ENCODE measurements at regions not wholly inside any gene's neighbourhood (a gene's known extent, or its start where the extent isn't known, plus 50 kb on each side); places are given as distances from the start of the nearest gene placed in this dataset.

DNA sequence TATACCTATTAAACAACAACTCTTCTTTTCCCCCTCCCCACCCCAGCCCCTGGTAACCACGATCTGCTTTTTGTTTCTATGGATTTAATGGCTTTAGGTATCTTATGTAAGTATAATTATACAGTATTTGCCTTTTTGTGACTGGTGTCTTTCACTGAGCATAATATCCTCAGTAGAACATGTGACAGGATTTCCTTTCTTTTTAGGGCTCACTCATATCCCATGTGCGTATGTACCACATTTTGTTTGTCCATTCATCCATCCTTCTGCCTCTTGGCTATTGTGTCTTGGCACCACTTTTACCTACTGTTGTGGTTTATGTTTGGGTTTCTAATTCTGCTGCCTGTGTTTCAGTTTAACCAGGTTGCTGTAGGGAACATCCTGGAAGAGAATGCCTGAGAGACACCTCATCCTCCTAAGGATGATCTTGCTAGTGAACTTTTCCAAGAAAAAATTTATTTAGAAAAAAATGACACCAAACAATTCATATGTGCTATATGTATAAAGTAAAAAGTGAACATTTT, 77.6 kb upstream of the SESN3 start:
- Histone ChIP-seq H3K4me1 (ENCODE audit: insufficient read depth, low read length) (no peaks in the 10 kb centered on the region), H3K9ac (ENCODE audit: low read depth, low read length) (no peak overlapping the region), H3K36me3 (ENCODE audit: insufficient read depth, low read length) (no peaks in the 10 kb centered on the region), H3K9me3 (ENCODE audit: control insufficient read depth, insufficient read depth, low read length) (no peaks in the 10 kb centered on the region)

DNA sequence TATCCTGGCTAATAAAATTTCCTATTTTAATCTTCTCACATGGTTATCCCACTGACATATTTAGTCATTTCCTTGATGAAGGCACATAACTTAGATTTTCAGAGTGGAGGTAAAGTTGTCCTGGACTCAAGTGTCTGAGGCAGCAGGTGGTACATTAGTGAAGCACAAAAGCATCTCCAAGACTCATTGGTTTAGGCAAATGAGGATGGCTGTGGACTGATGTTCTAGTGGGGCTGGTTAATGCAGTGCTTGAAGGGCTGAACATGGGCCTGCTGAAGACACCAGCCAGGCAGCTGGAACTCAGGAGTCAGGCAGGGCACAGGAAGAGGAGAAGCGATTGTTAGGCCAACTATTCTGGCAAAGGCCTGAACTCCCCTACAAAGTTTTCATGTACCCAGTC, 76.3 kb upstream of the SESN3 start:
- Histone ChIP-seq H3K36me3 (ENCODE audit: insufficient read depth, low read length) (no peaks in the 10 kb centered on the region), H3K9ac (ENCODE audit: low read depth, low read length) (no peak overlapping the region), H3K9me3 (ENCODE audit: control insufficient read depth, insufficient read depth, low read length) (no peaks in the 10 kb centered on the region), H3K4me1 (ENCODE audit: insufficient read depth, low read length) (no peaks in the 10 kb centered on the region; the same call in 1 of the 2 replicates)

DNA sequence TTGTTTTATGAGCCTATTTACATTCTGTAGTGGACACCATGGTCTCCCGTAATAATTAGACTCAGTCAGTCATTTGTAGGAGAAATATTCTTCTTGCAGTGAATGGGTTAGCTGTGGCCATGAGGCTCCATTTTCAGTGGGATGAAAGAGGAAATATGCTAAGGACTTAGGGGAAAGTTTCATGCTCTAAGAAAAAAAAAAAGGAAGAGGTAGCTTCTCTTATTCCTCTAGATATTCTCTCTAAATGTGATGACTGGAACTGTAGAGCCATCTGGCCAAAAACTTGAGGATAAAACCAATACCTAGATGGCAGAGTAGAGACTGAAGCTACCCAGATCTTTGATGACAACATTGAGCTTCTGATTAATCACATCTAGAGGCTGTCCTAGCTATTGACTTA, 75.8 kb upstream of the SESN3 start:
- H3K9me3 ChIP-seq (ENCODE audit: control insufficient read depth, insufficient read depth, low read length), result no peaks in the 10 kb centered on the region
- no peaks in the 10 kb centered on the region; the same call in 1 of the 2 replicates for H3K4me1 ChIP-seq (ENCODE audit: insufficient read depth, low read length)
- no peaks in the 10 kb centered on the region for H3K36me3 ChIP-seq (ENCODE audit: insufficient read depth, low read length)
- no peak overlapping the region for H3K9ac ChIP-seq (ENCODE audit: low read depth, low read length)

DNA sequence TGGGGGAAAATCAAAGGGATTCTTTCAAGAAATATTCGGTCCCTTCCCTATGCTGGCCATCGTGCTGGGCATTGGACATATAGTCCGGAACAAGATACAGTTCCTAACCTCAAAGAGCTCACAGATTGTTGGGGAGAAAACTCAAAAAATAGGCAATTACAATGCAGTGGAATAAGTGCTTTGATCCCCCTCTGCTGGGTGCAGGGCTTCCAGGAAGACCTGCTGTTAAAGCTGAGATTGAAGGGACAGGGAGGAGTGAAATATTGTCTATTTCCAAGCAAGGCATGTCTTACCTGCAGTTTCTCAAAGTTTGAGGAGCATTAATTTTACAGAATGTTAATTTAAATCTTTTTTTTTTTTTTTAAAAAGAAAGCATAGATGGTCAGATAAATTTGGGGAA, 75.1 kb upstream of the SESN3 start:
- no peaks in the 10 kb centered on the region for H3K36me3 ChIP-seq (ENCODE audit: insufficient read depth, low read length)
- no peaks in the 10 kb centered on the region; the same call in 1 of the 2 replicates for H3K4me1 ChIP-seq (ENCODE audit: insufficient read depth, low read length)
- no peak overlapping the region for H3K9ac ChIP-seq (ENCODE audit: low read depth, low read length)
- no peaks in the 10 kb centered on the region for H3K9me3 ChIP-seq (ENCODE audit: control insufficient read depth, insufficient read depth, low read length)

DNA sequence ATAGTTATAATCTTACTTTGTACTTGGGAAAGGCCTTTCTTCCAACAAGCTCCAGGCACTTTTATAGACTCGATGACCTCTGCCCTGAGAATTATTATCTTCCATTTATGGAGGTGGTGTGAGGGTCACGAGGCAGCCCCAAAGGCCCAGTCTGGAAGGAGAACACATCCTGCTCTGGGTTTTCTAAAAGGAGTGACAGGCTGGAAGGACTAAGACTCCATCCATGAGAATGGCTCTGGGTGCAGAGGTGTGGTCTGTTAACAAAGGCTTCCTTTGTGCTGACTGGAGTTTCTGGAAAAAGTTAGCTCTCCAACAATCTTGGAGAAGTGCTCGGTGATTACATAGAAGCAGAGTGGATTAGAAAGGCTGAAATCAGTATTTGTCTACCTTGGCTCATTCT, 74.7 kb upstream of the SESN3 start:
- no peaks in the 10 kb centered on the region for H3K9me3 ChIP-seq (ENCODE audit: control insufficient read depth, insufficient read depth, low read length)
- no peaks in the 10 kb centered on the region for H3K36me3 ChIP-seq (ENCODE audit: insufficient read depth, low read length)
- no peaks in the 10 kb centered on the region; the same call in 1 of the 2 replicates for H3K4me1 ChIP-seq (ENCODE audit: insufficient read depth, low read length)
- no peak overlapping the region for H3K9ac ChIP-seq (ENCODE audit: low read depth, low read length)

DNA sequence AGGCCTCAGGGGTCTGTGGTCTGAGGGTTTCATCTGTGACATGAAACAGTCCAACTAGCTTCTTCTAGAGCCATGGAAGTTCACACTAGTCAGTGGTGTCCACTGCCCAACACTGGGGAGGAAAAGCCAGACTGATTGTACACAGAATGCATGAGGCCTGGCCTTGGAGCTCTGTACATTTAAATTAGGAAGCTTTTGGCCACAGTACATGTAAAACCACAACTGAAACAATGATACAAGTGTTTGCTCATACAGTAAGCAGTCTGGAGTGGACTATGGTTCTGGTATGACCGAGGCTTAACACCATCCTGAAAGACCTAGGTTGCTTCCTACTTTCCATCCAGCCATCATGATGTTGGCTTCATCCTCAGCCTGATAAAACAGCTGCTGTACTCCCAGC, 73.8 kb upstream of the SESN3 start:
- Histone ChIP-seq H3K4me1 (ENCODE audit: insufficient read depth, low read length) (peaks cover 4% of the 10 kb centered on the region), H3K36me3 (ENCODE audit: insufficient read depth, low read length) (no peaks in the 10 kb centered on the region), H3K9me3 (ENCODE audit: control insufficient read depth, insufficient read depth, low read length) (no peaks in the 10 kb centered on the region), H3K9ac (ENCODE audit: low read depth, low read length) (no peak overlapping the region)

DNA sequence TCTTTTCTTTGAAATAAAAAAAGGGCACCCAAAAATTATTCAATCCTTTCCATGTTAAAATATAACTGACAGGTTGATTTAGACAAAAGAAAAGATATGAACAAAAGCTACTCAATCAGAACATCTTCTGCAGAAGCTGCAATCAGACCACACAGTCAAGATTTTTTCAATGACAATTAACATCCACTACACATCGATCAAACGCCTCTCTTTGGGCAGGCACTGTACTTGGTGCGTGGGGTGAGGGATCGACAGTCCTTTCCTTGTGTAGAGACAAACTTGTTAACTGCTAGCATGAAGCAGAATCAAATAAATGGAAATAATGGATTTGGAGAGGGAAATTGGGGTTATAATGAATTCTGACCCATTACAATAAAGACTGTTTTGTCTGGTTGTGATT, 71.2 kb upstream of the SESN3 start:
- peaks cover 16% of the 10 kb centered on the region for H3K4me1 ChIP-seq (ENCODE audit: insufficient read depth, low read length)
- no peaks in the 10 kb centered on the region for H3K36me3 ChIP-seq (ENCODE audit: insufficient read depth, low read length)
- no peak overlapping the region for H3K9ac ChIP-seq (ENCODE audit: low read depth, low read length)
- no peaks in the 10 kb centered on the region for H3K9me3 ChIP-seq (ENCODE audit: control insufficient read depth, insufficient read depth, low read length)

DNA sequence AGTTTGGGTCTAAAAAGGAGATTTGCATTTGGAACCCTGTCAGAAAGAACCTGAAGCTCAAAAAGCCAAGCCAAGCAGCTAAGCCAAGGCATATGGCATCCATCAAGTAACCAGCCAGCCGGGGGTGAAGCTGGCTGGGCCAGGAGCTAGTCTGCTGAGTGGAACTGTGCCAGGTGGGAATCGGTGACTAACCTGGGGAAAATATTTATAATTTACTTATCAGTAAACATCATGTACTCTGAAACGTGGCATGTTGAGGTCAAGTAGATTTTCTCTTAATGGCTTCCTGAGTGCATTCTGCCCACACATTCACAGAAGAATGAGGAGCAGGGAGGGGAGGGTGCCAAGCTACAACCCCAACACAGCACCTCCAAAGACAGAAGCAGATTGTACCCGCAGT, 70.5 kb upstream of the SESN3 start:
- no peaks in the 10 kb centered on the region for H3K36me3 ChIP-seq (ENCODE audit: insufficient read depth, low read length)
- H3K9ac ChIP-seq (ENCODE audit: low read depth, low read length), result no peak overlapping the region
- peaks cover 23% of the 10 kb centered on the region for H3K4me1 ChIP-seq (ENCODE audit: insufficient read depth, low read length)
- no peaks in the 10 kb centered on the region for H3K9me3 ChIP-seq (ENCODE audit: control insufficient read depth, insufficient read depth, low read length)

DNA sequence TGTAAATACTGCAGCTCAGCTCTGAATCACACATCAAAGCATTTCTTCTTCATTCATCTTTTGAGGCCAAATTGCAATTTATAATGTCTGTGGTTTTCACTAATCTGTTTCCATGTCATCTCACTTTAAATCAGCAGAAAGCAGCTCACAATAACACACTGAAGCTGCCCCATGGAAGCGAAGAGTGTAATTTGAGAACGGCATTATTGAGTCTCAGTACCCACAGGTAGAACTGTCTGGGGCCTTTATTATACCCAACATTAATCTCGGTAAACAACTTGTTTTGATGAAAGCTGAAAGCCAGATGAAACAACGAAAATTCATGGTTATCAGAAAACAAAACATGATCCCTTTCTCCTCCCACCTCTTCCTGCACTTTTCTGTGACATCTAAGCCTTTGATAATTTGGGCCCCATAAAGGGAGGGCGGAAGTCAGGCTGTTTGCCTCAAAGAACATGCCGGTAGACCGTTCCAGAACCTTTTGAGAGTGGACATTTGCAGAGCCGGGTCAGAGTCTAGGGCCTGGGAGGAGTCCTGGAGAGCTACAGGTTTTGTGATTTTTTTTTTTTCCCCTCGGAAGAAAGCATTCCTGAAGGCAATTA, 68.2 kb upstream of the SESN3 start:
- Histone ChIP-seq H3K4me1 (ENCODE audit: insufficient read depth, low read length) (peaks cover 29% of the 10 kb centered on the region), H3K36me3 (ENCODE audit: insufficient read depth, low read length) (no peaks in the 10 kb centered on the region), H3K9ac (ENCODE audit: low read depth, low read length) (no peak overlapping the region), H3K9me3 (ENCODE audit: control insufficient read depth, insufficient read depth, low read length) (no peaks in the 10 kb centered on the region)

DNA sequence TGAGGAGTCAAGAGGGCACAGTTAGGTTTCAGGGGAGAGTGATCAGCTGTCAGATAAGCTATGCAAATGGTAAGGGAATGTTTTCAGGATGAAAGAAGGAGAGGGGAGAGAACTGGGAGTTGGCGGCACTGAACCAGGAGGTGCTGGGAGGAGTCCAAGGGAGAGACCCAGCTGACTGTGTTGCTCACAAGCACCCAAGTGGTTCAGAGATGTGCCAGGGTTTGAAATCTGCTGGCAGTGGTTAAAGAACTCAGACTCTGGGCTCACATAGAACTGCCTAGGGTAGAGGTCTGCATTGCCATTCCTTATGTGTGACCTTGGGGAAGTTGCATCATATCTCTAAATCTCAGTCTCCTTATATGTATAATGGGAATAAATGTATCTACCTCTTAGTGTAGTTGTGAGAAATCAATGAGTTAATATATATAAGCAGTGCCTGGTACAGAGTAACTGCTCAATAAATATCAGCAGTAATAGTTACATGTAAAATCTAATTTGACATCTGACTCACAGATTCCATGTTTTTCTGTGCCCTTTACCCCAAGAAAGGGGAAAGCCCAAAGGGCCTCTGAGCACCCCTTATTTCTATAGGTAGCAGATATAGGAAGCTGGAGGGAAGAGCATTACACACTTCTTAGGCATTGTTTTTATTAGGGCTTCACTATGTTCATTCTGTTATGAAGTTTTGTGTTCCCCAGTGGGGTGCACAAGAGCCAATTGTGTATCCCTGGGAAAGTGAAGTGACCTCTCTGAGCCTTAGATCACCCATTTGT, 66.9 kb upstream of the SESN3 start:
- Histone ChIP-seq H3K9ac (ENCODE audit: low read depth, low read length) (no peak overlapping the region), H3K4me1 (ENCODE audit: insufficient read depth, low read length) (peaks cover 31% of the 10 kb centered on the region), H3K9me3 (ENCODE audit: control insufficient read depth, insufficient read depth, low read length) (no peaks in the 10 kb centered on the region), H3K36me3 (ENCODE audit: insufficient read depth, low read length) (no peaks in the 10 kb centered on the region)

DNA sequence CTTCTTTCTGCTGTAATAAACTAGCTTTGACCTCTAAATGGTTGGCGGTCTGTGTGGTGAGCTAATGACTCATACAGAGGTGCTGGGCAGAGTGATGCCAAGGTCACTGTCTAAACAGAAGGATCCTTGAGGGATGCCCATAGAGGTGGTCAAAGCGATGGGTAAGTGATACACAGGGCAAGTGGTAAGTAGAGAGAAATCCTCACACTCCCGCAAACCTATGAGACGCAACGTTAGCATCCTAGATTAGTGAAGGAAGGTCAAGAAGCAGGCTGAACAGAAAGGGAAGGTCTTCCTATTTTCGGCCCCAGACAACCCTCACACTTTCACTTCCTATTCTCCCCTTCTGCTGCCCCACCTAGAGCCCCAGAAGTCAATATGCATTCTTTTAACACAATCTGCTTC, 65.6 kb upstream of the SESN3 start:
- Histone ChIP-seq H3K9me3 (ENCODE audit: control insufficient read depth, insufficient read depth, low read length) (no peaks in the 10 kb centered on the region), H3K4me1 (ENCODE audit: insufficient read depth, low read length) (peaks cover 34% of the 10 kb centered on the region), H3K9ac (ENCODE audit: low read depth, low read length) (no peak overlapping the region), H3K36me3 (ENCODE audit: insufficient read depth, low read length) (no peaks in the 10 kb centered on the region)

DNA sequence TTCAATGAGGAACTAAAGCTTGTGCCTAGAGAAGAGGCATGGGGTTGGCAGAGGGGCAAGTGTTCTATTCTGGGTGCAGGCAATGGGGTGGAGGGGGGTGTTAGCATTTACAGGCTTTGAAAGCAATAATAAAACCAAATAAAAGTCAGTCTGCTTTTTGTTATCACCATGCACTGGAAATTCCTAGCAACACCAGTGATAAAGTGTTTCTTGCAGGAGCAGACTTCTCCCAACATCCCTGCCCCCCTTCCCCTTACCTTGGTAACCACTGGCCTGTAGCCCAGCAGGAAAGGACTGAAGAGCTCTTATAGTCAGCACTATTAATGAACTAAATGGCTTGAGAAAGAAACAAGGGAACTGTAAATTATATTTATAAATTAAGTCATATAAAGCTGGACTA, 65.2 kb upstream of the SESN3 start:
- no peaks in the 10 kb centered on the region for H3K36me3 ChIP-seq (ENCODE audit: insufficient read depth, low read length)

DNA sequence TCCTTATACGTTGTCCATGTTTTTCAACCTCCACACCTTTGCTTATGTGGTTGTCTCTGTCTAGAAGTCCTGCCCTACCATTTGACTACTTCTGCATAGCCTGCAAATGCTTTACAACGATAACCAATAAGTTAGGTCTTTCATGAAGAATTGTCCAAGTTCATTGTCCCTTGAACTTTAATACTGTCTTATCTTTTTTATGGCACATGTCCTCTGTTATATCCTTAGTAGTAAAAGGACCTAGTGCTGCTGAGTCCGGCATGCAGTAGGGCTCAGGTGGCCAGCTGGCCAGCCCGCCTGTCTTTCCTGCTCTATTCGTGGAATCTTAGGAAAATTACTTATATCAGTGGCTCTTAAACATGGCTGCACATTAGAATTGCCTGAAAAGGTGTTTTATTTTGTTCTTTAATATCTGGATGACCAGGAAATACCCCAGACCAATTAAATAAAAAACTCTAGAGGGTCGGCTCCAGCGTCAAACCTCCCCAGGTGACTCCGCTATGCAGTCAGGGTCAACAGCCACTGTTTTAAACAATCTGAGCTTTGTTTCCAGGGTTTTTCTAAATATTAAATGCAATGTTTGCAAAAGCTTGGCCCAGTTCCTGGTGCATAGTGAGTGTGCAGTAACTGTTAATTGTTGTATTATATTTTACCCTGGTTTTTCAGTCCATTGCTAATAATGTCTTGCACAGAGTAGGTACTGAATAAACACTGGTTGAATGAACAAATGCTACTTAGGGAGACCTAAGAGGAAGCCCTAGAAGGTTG, 64.6 kb upstream of the SESN3 start:
- no peaks in the 10 kb centered on the region for H3K36me3 ChIP-seq (ENCODE audit: insufficient read depth, low read length)
- H3K9me3 ChIP-seq (ENCODE audit: control insufficient read depth, insufficient read depth, low read length), result no peaks in the 10 kb centered on the region
- no peak overlapping the region for H3K9ac ChIP-seq (ENCODE audit: low read depth, low read length)
- H3K4me1 ChIP-seq (ENCODE audit: insufficient read depth, low read length), result peaks cover 34% of the 10 kb centered on the region

More for the DNA sequence above, 65.2 kb upstream of the SESN3 start:
- peaks cover 34% of the 10 kb centered on the region for H3K4me1 ChIP-seq (ENCODE audit: insufficient read depth, low read length)
- no peak overlapping the region for H3K9ac ChIP-seq (ENCODE audit: low read depth, low read length)
- H3K9me3 ChIP-seq (ENCODE audit: control insufficient read depth, insufficient read depth, low read length), result no peaks in the 10 kb centered on the region

DNA sequence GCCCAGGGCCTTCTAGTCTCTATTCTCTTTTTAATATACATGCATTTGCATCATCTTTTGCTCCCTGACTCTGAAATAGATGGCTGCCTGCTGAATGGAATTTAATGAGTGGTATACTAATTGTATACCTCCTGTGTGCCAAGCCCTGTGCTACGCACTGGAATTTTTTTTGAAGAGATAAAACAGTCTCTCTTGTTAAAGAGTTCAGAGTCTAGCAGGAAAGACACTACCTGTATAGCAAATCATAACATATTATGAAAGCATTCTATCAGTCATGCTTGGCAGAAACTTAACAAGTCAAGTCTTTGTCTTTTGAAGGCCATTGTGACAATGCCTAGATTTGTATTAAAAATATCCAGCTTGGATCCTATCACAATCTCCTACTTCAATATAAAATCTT, 63.7 kb upstream of the SESN3 start:
- Histone ChIP-seq H3K9ac (ENCODE audit: low read depth, low read length) (no peak overlapping the region), H3K4me1 (ENCODE audit: insufficient read depth, low read length) (peaks cover 29% of the 10 kb centered on the region), H3K9me3 (ENCODE audit: control insufficient read depth, insufficient read depth, low read length) (no peaks in the 10 kb centered on the region), H3K36me3 (ENCODE audit: insufficient read depth, low read length) (no peaks in the 10 kb centered on the region)

All from ES-I3 (cell line).